ENCODE measurements at regions not wholly inside any gene's neighbourhood (a gene's known extent, or its start where the extent isn't known, plus 50 kb on each side); places are given as distances from the start of the nearest gene placed in this dataset.

- no peaks in the 10 kb centered on the region for H3K36me3 ChIP-seq (ENCODE audit: control insufficient read depth in 4 of 4, insufficient read depth in 3 of 4, low read depth in 1 of 4, low read length in 3 of 4)
- no peak for TF ChIP-seq NR2F2 (IDR thresholded peaks at IDR 0.05)
- no peak for TF ChIP-seq GABPA (IDR thresholded peaks at IDR 0.05 in 1 of 2, conservative IDR thresholded peaks at IDR 0.05 in 1 of 2)
- no peak for TF ChIP-seq YY1 (IDR thresholded peaks at IDR 0.05)
- TF ChIP-seq, protein P1, sequence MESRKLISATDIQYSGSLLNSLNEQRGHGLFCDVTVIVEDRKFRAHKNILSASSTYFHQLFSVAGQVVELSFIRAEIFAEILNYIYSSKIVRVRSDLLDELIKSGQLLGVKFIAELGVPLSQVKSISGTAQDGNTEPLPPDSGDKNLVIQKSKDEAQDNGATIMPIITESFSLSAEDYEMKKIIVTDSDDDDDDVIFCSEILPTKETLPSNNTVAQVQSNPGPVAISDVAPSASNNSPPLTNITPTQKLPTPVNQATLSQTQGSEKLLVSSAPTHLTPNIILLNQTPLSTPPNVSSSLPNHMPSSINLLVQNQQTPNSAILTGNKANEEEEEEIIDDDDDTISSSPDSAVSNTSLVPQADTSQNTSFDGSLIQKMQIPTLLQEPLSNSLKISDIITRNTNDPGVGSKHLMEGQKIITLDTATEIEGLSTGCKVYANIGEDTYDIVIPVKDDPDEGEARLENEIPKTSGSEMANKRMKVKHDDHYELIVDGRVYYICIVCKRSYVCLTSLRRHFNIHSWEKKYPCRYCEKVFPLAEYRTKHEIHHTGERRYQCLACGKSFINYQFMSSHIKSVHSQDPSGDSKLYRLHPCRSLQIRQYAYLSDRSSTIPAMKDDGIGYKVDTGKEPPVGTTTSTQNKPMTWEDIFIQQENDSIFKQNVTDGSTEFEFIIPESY (IDR thresholded peaks at IDR 0.05), result no peak
- no peak for TF ChIP-seq SP1 (IDR thresholded peaks at IDR 0.05)
- no peak for TF ChIP-seq HNF4G (IDR thresholded peaks at IDR 0.05)
- no peak for TF ChIP-seq FOXA1 (IDR thresholded peaks at IDR 0.05)
- TF ChIP-seq RXRA (IDR thresholded peaks at IDR 0.05), result no peak
- no peak for TF ChIP-seq RAD21 (IDR thresholded peaks at IDR 0.05)
- TF ChIP-seq, protein P2, sequence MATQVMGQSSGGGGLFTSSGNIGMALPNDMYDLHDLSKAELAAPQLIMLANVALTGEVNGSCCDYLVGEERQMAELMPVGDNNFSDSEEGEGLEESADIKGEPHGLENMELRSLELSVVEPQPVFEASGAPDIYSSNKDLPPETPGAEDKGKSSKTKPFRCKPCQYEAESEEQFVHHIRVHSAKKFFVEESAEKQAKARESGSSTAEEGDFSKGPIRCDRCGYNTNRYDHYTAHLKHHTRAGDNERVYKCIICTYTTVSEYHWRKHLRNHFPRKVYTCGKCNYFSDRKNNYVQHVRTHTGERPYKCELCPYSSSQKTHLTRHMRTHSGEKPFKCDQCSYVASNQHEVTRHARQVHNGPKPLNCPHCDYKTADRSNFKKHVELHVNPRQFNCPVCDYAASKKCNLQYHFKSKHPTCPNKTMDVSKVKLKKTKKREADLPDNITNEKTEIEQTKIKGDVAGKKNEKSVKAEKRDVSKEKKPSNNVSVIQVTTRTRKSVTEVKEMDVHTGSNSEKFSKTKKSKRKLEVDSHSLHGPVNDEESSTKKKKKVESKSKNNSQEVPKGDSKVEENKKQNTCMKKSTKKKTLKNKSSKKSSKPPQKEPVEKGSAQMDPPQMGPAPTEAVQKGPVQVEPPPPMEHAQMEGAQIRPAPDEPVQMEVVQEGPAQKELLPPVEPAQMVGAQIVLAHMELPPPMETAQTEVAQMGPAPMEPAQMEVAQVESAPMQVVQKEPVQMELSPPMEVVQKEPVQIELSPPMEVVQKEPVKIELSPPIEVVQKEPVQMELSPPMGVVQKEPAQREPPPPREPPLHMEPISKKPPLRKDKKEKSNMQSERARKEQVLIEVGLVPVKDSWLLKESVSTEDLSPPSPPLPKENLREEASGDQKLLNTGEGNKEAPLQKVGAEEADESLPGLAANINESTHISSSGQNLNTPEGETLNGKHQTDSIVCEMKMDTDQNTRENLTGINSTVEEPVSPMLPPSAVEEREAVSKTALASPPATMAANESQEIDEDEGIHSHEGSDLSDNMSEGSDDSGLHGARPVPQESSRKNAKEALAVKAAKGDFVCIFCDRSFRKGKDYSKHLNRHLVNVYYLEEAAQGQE (IDR thresholded peaks at IDR 0.05), result no peak
- TF ChIP-seq JUND (IDR thresholded peaks at IDR 0.05), result no peak
- TF ChIP-seq, protein P3, sequence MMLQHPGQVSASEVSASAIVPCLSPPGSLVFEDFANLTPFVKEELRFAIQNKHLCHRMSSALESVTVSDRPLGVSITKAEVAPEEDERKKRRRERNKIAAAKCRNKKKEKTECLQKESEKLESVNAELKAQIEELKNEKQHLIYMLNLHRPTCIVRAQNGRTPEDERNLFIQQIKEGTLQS (IDR thresholded peaks at IDR 0.05), result no peak
- H3K4me1 ChIP-seq (ENCODE audit: control insufficient read depth in 4 of 4, insufficient read depth in 4 of 4, low read length in 3 of 4), result no peaks in the 10 kb centered on the region
- DNase-seq (ENCODE audit: low spot score), result no peak
- H3K9me3 ChIP-seq (ENCODE audit: control insufficient read depth in 4 of 4, low read length in 3 of 4), result no peaks in the 10 kb centered on the region
- no peak overlapping the region for H3K27ac ChIP-seq (ENCODE audit: low read depth in 1 of 2, low read length in 2 of 2)
- peaks cover 0 to 5% (median 1%) of the 10 kb centered on the region in 4 donors for H3K27me3 ChIP-seq (ENCODE audit: control insufficient read depth in 4 of 4, insufficient read depth in 4 of 4, low read length in 3 of 4)
- WGBS, result 80% methylated on average over 2 of the region's 2 CpGs
- H3K9ac ChIP-seq (ENCODE audit: low read depth in 1 of 2, low read length in 2 of 2), result no peak overlapping the region
- no peak overlapping the region for H3K4me3 ChIP-seq (ENCODE audit: low read depth in 1 of 3, low read length in 3 of 3)
Measured at GRCh38 chr6:10323018-10323417, 91.9 kb downstream of the TFAP2A start.

DNA sequence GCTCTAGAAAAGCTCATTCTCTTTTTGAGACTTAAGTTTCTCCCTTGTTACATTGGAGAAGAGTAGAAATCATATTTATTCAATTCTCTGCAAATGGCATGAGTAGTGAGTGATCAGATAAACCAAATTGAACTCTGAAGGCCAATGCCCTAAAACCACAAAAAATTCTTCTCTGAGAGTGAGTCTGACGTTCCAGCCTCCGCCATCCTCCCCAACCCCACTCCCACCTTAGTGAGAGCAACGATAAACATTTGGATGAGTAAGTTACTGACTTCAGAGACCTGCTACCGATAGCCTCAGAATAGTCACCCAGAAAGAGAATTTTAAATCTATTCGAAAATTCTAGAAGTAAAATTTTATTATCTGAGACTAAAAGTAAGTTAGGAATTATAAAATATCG, 94.6 kb downstream of the TFAP2A start:
- no peak for TF ChIP-seq FOXA2 (IDR thresholded peaks at IDR 0.05)
- no peak for TF ChIP-seq FOXA1 (IDR thresholded peaks at IDR 0.05)
- TF ChIP-seq JUND (IDR thresholded peaks at IDR 0.05), result no peak
- TF ChIP-seq, protein P3 (IDR thresholded peaks at IDR 0.05), result no peak
- no peak for TF ChIP-seq HNF4A (conservative IDR thresholded peaks at IDR 0.05)
- no peak for TF ChIP-seq TAF1 (conservative IDR thresholded peaks at IDR 0.05)
- no peak for TF ChIP-seq HNF4G (IDR thresholded peaks at IDR 0.05)
- no peak for TF ChIP-seq EGR1 (IDR thresholded peaks at IDR 0.05; ENCODE audit: low read depth in 2 of 2)
- TF ChIP-seq, protein P4, sequence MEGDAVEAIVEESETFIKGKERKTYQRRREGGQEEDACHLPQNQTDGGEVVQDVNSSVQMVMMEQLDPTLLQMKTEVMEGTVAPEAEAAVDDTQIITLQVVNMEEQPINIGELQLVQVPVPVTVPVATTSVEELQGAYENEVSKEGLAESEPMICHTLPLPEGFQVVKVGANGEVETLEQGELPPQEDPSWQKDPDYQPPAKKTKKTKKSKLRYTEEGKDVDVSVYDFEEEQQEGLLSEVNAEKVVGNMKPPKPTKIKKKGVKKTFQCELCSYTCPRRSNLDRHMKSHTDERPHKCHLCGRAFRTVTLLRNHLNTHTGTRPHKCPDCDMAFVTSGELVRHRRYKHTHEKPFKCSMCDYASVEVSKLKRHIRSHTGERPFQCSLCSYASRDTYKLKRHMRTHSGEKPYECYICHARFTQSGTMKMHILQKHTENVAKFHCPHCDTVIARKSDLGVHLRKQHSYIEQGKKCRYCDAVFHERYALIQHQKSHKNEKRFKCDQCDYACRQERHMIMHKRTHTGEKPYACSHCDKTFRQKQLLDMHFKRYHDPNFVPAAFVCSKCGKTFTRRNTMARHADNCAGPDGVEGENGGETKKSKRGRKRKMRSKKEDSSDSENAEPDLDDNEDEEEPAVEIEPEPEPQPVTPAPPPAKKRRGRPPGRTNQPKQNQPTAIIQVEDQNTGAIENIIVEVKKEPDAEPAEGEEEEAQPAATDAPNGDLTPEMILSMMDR (IDR thresholded peaks at IDR 0.05; ENCODE audit: low read depth, low read length, missing input control), result no peak
- TF ChIP-seq RXRA (IDR thresholded peaks at IDR 0.05), result no peak
- no peak for TF ChIP-seq GABPA (IDR thresholded peaks at IDR 0.05 in 1 of 2, conservative IDR thresholded peaks at IDR 0.05 in 1 of 2)
- H3K36me3 ChIP-seq (ENCODE audit: control insufficient read depth in 4 of 4, insufficient read depth in 3 of 4, low read depth in 1 of 4, low read length in 3 of 4), result no peaks in the 10 kb centered on the region
- no peak overlapping the region for H3K27ac ChIP-seq (ENCODE audit: low read depth in 1 of 2, low read length in 2 of 2)
- H3K9ac ChIP-seq (ENCODE audit: low read depth in 1 of 2, low read length in 2 of 2), result no peak overlapping the region
- no peak for DNase-seq (ENCODE audit: low spot score)
- H3K4me1 ChIP-seq (ENCODE audit: control insufficient read depth in 4 of 4, insufficient read depth in 4 of 4, low read length in 3 of 4), result no peaks in the 10 kb centered on the region
- WGBS, result 71% methylated on average over 6 of the region's 6 CpGs
- peaks cover 0 to 12% (median 1%) of the 10 kb centered on the region in 4 donors for H3K27me3 ChIP-seq (ENCODE audit: control insufficient read depth in 4 of 4, insufficient read depth in 4 of 4, low read length in 3 of 4)
- H3K9me3 ChIP-seq (ENCODE audit: control insufficient read depth in 4 of 4, low read length in 3 of 4), result no peaks in the 10 kb centered on the region
- H3K4me3 ChIP-seq (ENCODE audit: low read depth in 1 of 3, low read length in 3 of 3), result no peak overlapping the region

All from liver (tissue), 8 donors.